H1 (cell line): ENCODE measurements at regions not wholly inside any gene's neighbourhood (a gene's known extent, or its start where the extent isn't known, plus 50 kb on each side); places are given as distances from the start of the nearest gene placed in this dataset.

Source experiments
- CTCF ChIA-PET: fragments of 300-600 bp; sonication (Branson Sonifier 250); formaldehyde crosslinking; loops from one replicate; lab custom pipeline; 2021; ENCODE audit not compliant: partially characterized antibody; lab: Charles Lee
- POLR2A ChIA-PET: fragments of 300-600 bp; sonication (Branson Sonifier 250); formaldehyde crosslinking; loops from one replicate; lab custom pipeline; 2021; ENCODE audit warnings: inconsistent platforms; ENCODE audit not compliant: partially characterized antibody; lab: Charles Lee
- DNase-seq, 2 experiments: peaks; one replicate each; pipeline versions ENCODE4 v3.0.0 to v3.0.0-alpha.2; 2010 to 2022; ENCODE audit warnings: low spot score in 2 of 2, low read depth in 1 of 2, mixed read lengths in 1 of 2
- FAIRE-seq: peaks from 2 replicates; lab custom pipeline; 2011; peaks lifted over from hg19 to GRCh38; lab: Jason Lieb, UNC
- H2AFZ ChIP-seq: 2 replicates; pipeline ENCODE4 v1.8.1; 2012; ENCODE audit warnings: low read length, inconsistent platforms
- H2AK5ac ChIP-seq: 2 replicates; pipeline ENCODE4 v1.6.1; 2013; ENCODE audit warnings: low read depth, low read length
- H2BK120ac ChIP-seq: replicated peaks from 2 replicates; pipeline ENCODE3; 2013; ENCODE audit warnings: low read depth, low read length, inconsistent platforms
- H2BK12ac ChIP-seq: 2 replicates; pipeline ENCODE4 v1.6.1; 2013; ENCODE audit warnings: low read depth, low read length
- H2BK15ac ChIP-seq: 2 replicates; pipeline ENCODE4 v1.6.1; 2013; ENCODE audit warnings: low read length
- H2BK20ac ChIP-seq: 2 replicates; pipeline ENCODE4 v1.6.1; 2013; ENCODE audit warnings: low read length
- H2BK5ac ChIP-seq: 2 replicates; pipeline ENCODE4 v1.6.1; 2013; ENCODE audit warnings: low read depth, low read length
- H3K14ac ChIP-seq: 2 replicates; pipeline ENCODE4 v1.6.1; 2013; ENCODE audit warnings: inconsistent platforms; ENCODE audit not compliant: insufficient read length
- H3K18ac ChIP-seq: 2 replicates; pipeline ENCODE4 v1.6.1; 2013; ENCODE audit warnings: low read length; ENCODE audit errors: extremely low read depth
- H3K23ac ChIP-seq: 2 replicates; pipeline ENCODE4 v1.6.1; 2013; ENCODE audit warnings: inconsistent platforms; ENCODE audit not compliant: insufficient read length
- H3K23me2 ChIP-seq: 2 replicates; pipeline ENCODE4 v1.6.1; 2013; ENCODE audit warnings: low read depth, low read length
- H3K27ac ChIP-seq: 2 replicates; pipeline ENCODE4 v1.6.1; 2011; ENCODE audit warnings: low read depth, low read length, inconsistent platforms
- H3K27me3 ChIP-seq, 4 experiments: replicated peaks in 1 of 4; 1 replicate in 1 of 4; 2 replicates in 3 of 4; pipeline versions ENCODE4 v1.6.1 to v1.8.1; 2011 to 2013; ENCODE audit warnings: low read length in 3 of 4, mild to moderate bottlenecking in 3 of 4, inconsistent platforms in 2 of 4, mixed read lengths in 2 of 4, moderate library complexity in 1 of 4; ENCODE audit not compliant: control insufficient read depth in 3 of 4, insufficient read depth in 3 of 4; ENCODE audit errors: extremely low read depth in 1 of 4
- H3K36me3 ChIP-seq, 4 experiments: 2 replicates each; pipeline versions ENCODE4 v1.6.1 to v1.8.1; 2011 to 2013; ENCODE audit warnings: mild to moderate bottlenecking in 4 of 4, low read length in 3 of 4, moderate library complexity in 2 of 4, control low read depth in 1 of 4, inconsistent platforms in 1 of 4; ENCODE audit not compliant: insufficient read depth in 4 of 4, control insufficient read depth in 2 of 4
- H3K4ac ChIP-seq: replicated peaks from 2 replicates; pipeline ENCODE3; 2013; ENCODE audit warnings: low read length, low read depth, mixed read lengths, inconsistent platforms; ENCODE audit not compliant: insufficient read length
- H3K4me1 ChIP-seq, 4 experiments: replicated peaks in 1 of 4; 1 replicate in 1 of 4; 2 replicates in 3 of 4; pipeline versions ENCODE4 v1.6.1 to v1.8.1; 2011 to 2013; ENCODE audit warnings: low read length in 3 of 4, inconsistent platforms in 2 of 4, mixed read lengths in 1 of 4; ENCODE audit not compliant: insufficient read depth in 4 of 4, control insufficient read depth in 3 of 4
- H3K4me2 ChIP-seq, 2 experiments: 2 replicates each; pipeline versions ENCODE4 v1.6.1 to v1.8.1; 2011 to 2013; ENCODE audit warnings: low read depth in 2 of 2, low read length in 2 of 2, control low read depth in 1 of 2, inconsistent platforms in 1 of 2, mild to moderate bottlenecking in 1 of 2; ENCODE audit not compliant: insufficient read depth in 1 of 2
- H3K4me3 ChIP-seq, 4 experiments: fragments of 200-600, 300-600 bp in 1 of 4; sonication (generic), shearing (Covaris generic), sonication (Bioruptor Twin) in 1 of 4; 2 replicates each; pipeline versions ENCODE4 v1.5.1 to v1.8.1; 2011 to 2016; ENCODE audit warnings: low read length in 4 of 4, low read depth in 3 of 4, control low read depth in 2 of 4, inconsistent platforms in 2 of 4, mild to moderate bottlenecking in 2 of 4, mixed read lengths in 1 of 4, moderate library complexity in 1 of 4; ENCODE audit not compliant: insufficient read depth in 2 of 4; ENCODE audit errors: extremely low read depth in 1 of 4
- H3K56ac ChIP-seq: replicated peaks from 2 replicates; pipeline ENCODE3; 2013; ENCODE audit warnings: low read depth, mild to moderate bottlenecking, mixed read lengths, low read length, inconsistent platforms; ENCODE audit not compliant: insufficient read length
- H3K79me1 ChIP-seq: 2 replicates; pipeline ENCODE4 v1.6.1; 2013; ENCODE audit warnings: low read depth, low read length, control low read depth
- H3K79me2 ChIP-seq, 2 experiments: 2 replicates each; pipeline versions ENCODE4 v1.6.1 to v1.8.1; 2012 to 2013; ENCODE audit warnings: low read length in 2 of 2, mild to moderate bottlenecking in 2 of 2, inconsistent platforms in 1 of 2; ENCODE audit not compliant: insufficient read depth in 2 of 2, control insufficient read depth in 1 of 2
- H3K9ac ChIP-seq, 4 experiments: replicated peaks in 1 of 4; 1 replicate in 1 of 4; 2 replicates in 3 of 4; pipeline versions ENCODE4 v1.6.1 to v1.8.1; 2011 to 2013; ENCODE audit warnings: low read depth in 3 of 4, low read length in 3 of 4, control low read depth in 2 of 4, mild to moderate bottlenecking in 2 of 4, moderate library complexity in 2 of 4, inconsistent platforms in 1 of 4; ENCODE audit errors: extremely low read depth in 1 of 4
- H3K9me3 ChIP-seq, 2 experiments: 2 replicates each; pipeline versions ENCODE4 v1.6.1 to v1.8.1; 2012 to 2013; ENCODE audit warnings: mild to moderate bottlenecking in 2 of 2, moderate library complexity in 2 of 2, control low read depth in 1 of 2, inconsistent platforms in 1 of 2, low read depth in 1 of 2, low read length in 1 of 2, mixed read lengths in 1 of 2; ENCODE audit not compliant: insufficient read depth in 2 of 2
- H4K20me1 ChIP-seq, 2 experiments: replicated peaks in 1 of 2; 2 replicates each; pipeline versions ENCODE3 to v1.8.1; 2011 to 2013; ENCODE audit warnings: inconsistent platforms in 2 of 2, low read length in 2 of 2, mild to moderate bottlenecking in 1 of 2; ENCODE audit not compliant: insufficient read depth in 2 of 2, control insufficient read depth in 1 of 2
- H4K5ac ChIP-seq: 2 replicates; pipeline ENCODE4 v1.6.1; 2013; ENCODE audit warnings: low read length, low read depth, mixed read lengths, inconsistent platforms; ENCODE audit not compliant: insufficient read length
- H4K8ac ChIP-seq: 2 replicates; pipeline ENCODE4 v1.8.0; 2013; ENCODE audit warnings: mild to moderate bottlenecking, moderate library complexity, low read length, inconsistent platforms; ENCODE audit not compliant: insufficient read depth; ENCODE audit errors: extremely low read depth
- H4K91ac ChIP-seq: replicated peaks from 2 replicates; pipeline ENCODE3; 2013; ENCODE audit warnings: low read length, mixed read lengths, inconsistent platforms; ENCODE audit not compliant: insufficient read length
- BCL11A ChIP-seq, 2 experiments: IDR thresholded peaks; one replicate each; pipeline ENCODE4 v1.6.1; 2011; ENCODE audit warnings: low read depth in 2 of 2, low read length in 2 of 2, mild to moderate bottlenecking in 2 of 2
- CEBPB ChIP-seq: IDR thresholded peaks from 2 replicates; pipeline ENCODE4 v1.6.1; 2012; ENCODE audit warnings: low read depth, low read length
- CTBP2 ChIP-seq: IDR thresholded peaks from 2 replicates; pipeline ENCODE4 v1.7.0; 2011; ENCODE audit warnings: borderline replicate concordance, mild to moderate bottlenecking, moderate library complexity, mixed read lengths, low read length; ENCODE audit not compliant: insufficient read depth, insufficient read length
- FOSL1 ChIP-seq: IDR thresholded peaks from 2 replicates; pipeline ENCODE4 v1.6.1; 2011; ENCODE audit warnings: mild to moderate bottlenecking, low read depth, low read length, moderate library complexity; ENCODE audit not compliant: insufficient read depth
- POLR2AphosphoS5 ChIP-seq: IDR thresholded peaks from 2 replicates; pipeline ENCODE4 v1.6.1; 2011; ENCODE audit warnings: low read depth, low read length
- POU5F1 ChIP-seq: IDR thresholded peaks from 2 replicates; pipeline ENCODE4 v1.6.1; 2011; ENCODE audit warnings: low read depth, mild to moderate bottlenecking, low read length, moderate library complexity
- RAD21 ChIP-seq, 2 experiments: IDR thresholded peaks in 1 of 2; conservative IDR thresholded peaks in 1 of 2; 2 replicates each; pipeline ENCODE4 v1.6.1; 2011; ENCODE audit warnings: low read depth in 2 of 2, low read length in 2 of 2, improper control_type of control experiment in 1 of 2, inconsistent platforms in 1 of 2, mild to moderate bottlenecking in 1 of 2, moderate library complexity in 1 of 2
- RNF2 ChIP-seq: fragments of 200-900, 300-1000 bp; sonication (generic); IDR thresholded peaks from 2 replicates; pipeline ENCODE4 v1.7.1; 2016; ENCODE audit warnings: borderline replicate concordance, low read depth, mild to moderate bottlenecking, antibody characterized with exemption, low read length; ENCODE audit not compliant: poor library complexity, severe bottlenecking; ENCODE audit errors: missing control alignments
- SIN3A ChIP-seq, 2 experiments: IDR thresholded peaks in 1 of 2; conservative IDR thresholded peaks in 1 of 2; 2 replicates each; pipeline ENCODE4 v1.6.1; 2011 to 2012; ENCODE audit warnings: low read length in 2 of 2, improper control_type of control experiment in 1 of 2, low read depth in 1 of 2, mild to moderate bottlenecking in 1 of 2
- TAF1 ChIP-seq: IDR thresholded peaks from 2 replicates; pipeline ENCODE4 v1.6.1; 2011; ENCODE audit warnings: mild to moderate bottlenecking, low read depth, low read length
- TAF7 ChIP-seq: optimal IDR thresholded peaks from 2 replicates; pipeline ENCODE3; 2011; ENCODE audit warnings: low read depth, mild to moderate bottlenecking, inconsistent platforms, low read length, moderate library complexity, borderline replicate concordance
- USF2 ChIP-seq: IDR thresholded peaks from 2 replicates; pipeline ENCODE4 v1.6.1; 2011; ENCODE audit warnings: low read length, improper control_type of control experiment
- WGBS, 2 experiments: shearing (Covaris generic) in 1 of 2; methylation state at CpG; one replicate each; pipeline versions ENCODE4 v1.1.6 to v1.1.7; 2013 to 2015; ENCODE audit warnings: low lambda C conversion rate in 2 of 2, mixed read lengths in 2 of 2, inconsistent platforms in 1 of 2, low coverage in 1 of 2, missing lambda C conversion rate in 1 of 2; ENCODE audit not compliant: insufficient replicate concordance in 2 of 2, insufficient coverage in 1 of 2, insufficient read length in 1 of 2; ENCODE audit errors: extremely low coverage in 1 of 2, missing lambda C conversion rate in 1 of 2; 5-methylcytosine and 5-hydroxymethylcytosine counted together

DNA sequence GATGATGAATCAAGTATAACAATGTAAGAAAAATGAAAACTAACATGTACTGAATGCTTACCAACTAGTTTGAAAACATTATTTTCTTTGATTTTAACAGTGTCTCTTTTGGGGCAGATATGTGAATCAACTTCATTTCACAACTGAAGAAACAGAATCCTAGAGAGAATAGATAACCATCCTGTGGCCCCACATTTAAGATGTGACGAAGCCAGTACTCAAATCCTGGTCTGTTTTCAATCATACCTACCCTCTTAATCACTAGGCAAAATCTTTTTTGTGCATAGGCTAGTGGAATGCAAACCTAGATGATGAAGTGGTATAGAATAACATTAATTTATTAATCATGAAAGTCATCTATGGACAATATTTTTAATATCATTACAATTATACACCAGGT is 371.6 kb upstream of the EPHA7 start:
- H2AK5ac ChIP-seq: no peak overlapping the region
- no peaks in the 10 kb centered on the region for H3K79me1 ChIP-seq
- 91% methylated on average over 1 of the region's 1 CpG; no CpG with 5 or more reads in 1 of the 2 experiments for whole genome bisulfite sequencing, 2 experiments
- H2BK120ac ChIP-seq: no peak overlapping the region
- no peaks in the 10 kb centered on the region for H4K20me1 ChIP-seq
- H2BK15ac ChIP-seq: no peak overlapping the region
- H2BK12ac ChIP-seq: no peak overlapping the region
- no peak overlapping the region for H3K4me2 ChIP-seq
- H3K9me3 ChIP-seq: no peaks in the 10 kb centered on the region
- no peak overlapping the region for H3K56ac ChIP-seq
- no peak overlapping the region for H3K4me3 ChIP-seq
- no peaks in the 10 kb centered on the region for H3K79me2 ChIP-seq
- no peak overlapping the region for H4K5ac ChIP-seq
- H4K8ac ChIP-seq: no peak overlapping the region
- H3K27me3 ChIP-seq: no peaks in the 10 kb centered on the region
- no peak overlapping the region for H2BK5ac ChIP-seq
- no peak overlapping the region for H2AFZ ChIP-seq
- FAIRE-seq: no peak
- no peak overlapping the region for H3K23ac ChIP-seq
- H3K14ac ChIP-seq: no peak overlapping the region
- DNase-seq: no peak
- no peak overlapping the region for H3K27ac ChIP-seq
- peaks cover 0 to 13% (median 7%) of the 10 kb centered on the region in 4 experiments; a peak in 3 of 7 replicates for H3K4me1 ChIP-seq
- no peak overlapping the region for H3K18ac ChIP-seq
- H3K23me2 ChIP-seq: no peaks in the 10 kb centered on the region
- no peaks in the 10 kb centered on the region for H3K36me3 ChIP-seq
- H3K4ac ChIP-seq: no peak overlapping the region
- no peak overlapping the region for H4K91ac ChIP-seq
- POLR2A ChIA-PET: interaction anchor here (0.7 to 2.9 kb wide), 4 partner anchors 15 to 24 kb away, joined by 3 to 12 read pairs (median 4); no protein-coding TSS in a partner anchor
- H2BK20ac ChIP-seq: no peak overlapping the region
- CTCF ChIA-PET: no interaction called here
- no peak overlapping the region for H3K9ac ChIP-seq
- TF ChIP-seq CTBP2: no peak
- no peak for TF ChIP-seq BCL11A (IDR thresholded peaks at IDR 0.05; ENCODE audit: low read depth in 2 of 2, low read length in 2 of 2)
- no peak for TF ChIP-seq TAF7
- TF ChIP-seq CEBPB: no peak
- TF ChIP-seq FOSL1: no peak
- no peak for TF ChIP-seq TAF1
- TF ChIP-seq POU5F1: no peak
- TF ChIP-seq RNF2: no peak
- TF ChIP-seq USF2: no peak
- no peak for TF ChIP-seq POLR2AphosphoS5
- no peak for TF ChIP-seq RAD21 (IDR thresholded peaks at IDR 0.05 in 1 of 2, conservative IDR thresholded peaks at IDR 0.05 in 1 of 2; ENCODE audit: low read depth in 2 of 2, low read length in 2 of 2)
- TF ChIP-seq SIN3A (conservative IDR thresholded peaks at IDR 0.05 in 1 of 2, IDR thresholded peaks at IDR 0.05 in 1 of 2; ENCODE audit: low read depth in 1 of 2, low read length in 2 of 2): no peak
